SU-DHL-6 (cell line): ENCODE measurements at regions not wholly inside any gene's neighbourhood (a gene's known extent, or its start where the extent isn't known, plus 50 kb on each side); places are given as distances from the start of the nearest gene placed in this dataset.

ENCODE experiments used
- H2AFZ ChIP-seq: fragments of 200-600 bp; sonication (generic); 2 replicates; pipeline ENCODE4 v1.6.1; 2014; ENCODE audit warnings: low read depth, mild to moderate bottlenecking, moderate library complexity, mixed read lengths, antibody characterized with exemption, low read length; ENCODE audit not compliant: severe bottlenecking
- H3F3A ChIP-seq: fragments of 200-600 bp; shearing (Covaris generic); 2 replicates; pipeline ENCODE4 v1.6.0; 2016; ENCODE audit warnings: antibody characterized with exemption, mild to moderate bottlenecking; ENCODE audit not compliant: insufficient read depth
- H3K27ac ChIP-seq: fragments of 200-600 bp; sonication (generic); 2 replicates; pipeline ENCODE4 v1.5.1; 2016; ENCODE audit warnings: low read depth, mild to moderate bottlenecking, low read length, moderate library complexity, mixed read lengths
- H3K27me3 ChIP-seq: fragments of 200-600 bp; sonication (generic), shearing (Covaris generic); 2 replicates; pipeline ENCODE4 v1.6.0; 2014; ENCODE audit warnings: mild to moderate bottlenecking, low read length
- H3K36me3 ChIP-seq: fragments of 200-600 bp; sonication (generic); 2 replicates; pipeline ENCODE4 v1.6.1; 2014; ENCODE audit warnings: mild to moderate bottlenecking, low read length, mixed read lengths
- H3K4me2 ChIP-seq: fragments of 300-600, 200-600 bp; shearing (Covaris generic), sonication (generic); 2 replicates; pipeline ENCODE4 v1.6.0; 2014; ENCODE audit warnings: low read length, low read depth, mild to moderate bottlenecking; ENCODE audit not compliant: poor library complexity, severe bottlenecking
- H3K4me3 ChIP-seq: fragments of 200-600 bp; sonication (generic); 2 replicates; pipeline ENCODE4 v1.5.1; 2014; ENCODE audit warnings: antibody characterized with exemption, low read length, mild to moderate bottlenecking, mixed read lengths; ENCODE audit not compliant: insufficient read depth, poor library complexity, severe bottlenecking
- H3K79me2 ChIP-seq: fragments of 200-600 bp; sonication (generic); 2 replicates; pipeline ENCODE4 v1.6.1; 2014; ENCODE audit warnings: mild to moderate bottlenecking, low read length, moderate library complexity; ENCODE audit not compliant: insufficient read depth
- H3K9ac ChIP-seq: fragments of 200-600 bp; sonication (generic); 2 replicates; pipeline ENCODE4 v1.7.0; 2014; ENCODE audit warnings: mild to moderate bottlenecking, low read length
- H3K9me2 ChIP-seq: fragments of 200-600 bp; sonication (generic); replicated peaks from 2 replicates; pipeline ENCODE4 v1.6.1; 2014; ENCODE audit warnings: low read length; ENCODE audit not compliant: insufficient read depth
- H3K9me3 ChIP-seq: fragments of 200-600 bp; sonication (generic); 2 replicates; pipeline ENCODE4 v1.6.1; 2014; ENCODE audit warnings: low read length, mixed read lengths; ENCODE audit not compliant: insufficient read depth
- H4K20me1 ChIP-seq: fragments of 200-600 bp; sonication (generic); 2 replicates; pipeline ENCODE4 v1.6.1; 2014; ENCODE audit warnings: low read depth, mild to moderate bottlenecking, antibody characterized with exemption, low read length, moderate library complexity, mixed read lengths
- CTCF ChIP-seq: fragments of 200-600 bp; sonication (generic); IDR thresholded peaks from one replicate; pipeline ENCODE4 v1.5.1; 2017; ENCODE audit warnings: antibody characterized with exemption, mild to moderate bottlenecking, low read length, moderate library complexity; ENCODE audit not compliant: insufficient read depth, poor library complexity, severe bottlenecking
- EZH2phosphoT487 ChIP-seq: fragments of 200-600 bp; sonication (generic), shearing (Covaris generic); conservative IDR thresholded peaks from 2 replicates; pipeline ENCODE4 v1.6.1; 2018; ENCODE audit warnings: mild to moderate bottlenecking, antibody characterized with exemption, low read length, moderate library complexity, mixed read lengths

- Histone ChIP-seq H3K27me3 (no peaks in the 10 kb centered on the region), H3F3A (no peaks in the 10 kb centered on the region), H3K9me3 (no peaks in the 10 kb centered on the region), H3K4me3 (no peak overlapping the region), H3K9me2 (no peaks in the 10 kb centered on the region), H3K9ac (no peak overlapping the region), H3K4me2 (no peak overlapping the region), H4K20me1 (no peaks in the 10 kb centered on the region), H3K36me3 (no peaks in the 10 kb centered on the region), H2AFZ (no peak overlapping the region), H3K79me2 (no peaks in the 10 kb centered on the region), H3K27ac (no peak overlapping the region)
- TF ChIP-seq CTCF (no peak), EZH2phosphoT487 (no peak)
These were observed 405.6 kb downstream of the BRINP1 start for GRCh38 chr9:118963674-118964073.

GRCh38 chr9:118967901-118968300, 401.3 kb downstream of the BRINP1 start:
- no peaks in the 10 kb centered on the region for H3K9me3 ChIP-seq
- no peaks in the 10 kb centered on the region for H3K79me2 ChIP-seq
- no peaks in the 10 kb centered on the region for H3F3A ChIP-seq
- TF ChIP-seq CTCF (no peak), EZH2phosphoT487 (no peak)
- no peak overlapping the region for H2AFZ ChIP-seq
- no peak overlapping the region for H3K9ac ChIP-seq
- H3K27me3 ChIP-seq, result no peaks in the 10 kb centered on the region
- H3K9me2 ChIP-seq, result no peaks in the 10 kb centered on the region
- no peak overlapping the region for H3K27ac ChIP-seq
- H3K4me3 ChIP-seq, result no peak overlapping the region
- H3K4me2 ChIP-seq, result no peak overlapping the region
- H3K36me3 ChIP-seq, result no peaks in the 10 kb centered on the region
- H4K20me1 ChIP-seq, result no peaks in the 10 kb centered on the region

- Histone ChIP-seq H3K36me3 (no peaks in the 10 kb centered on the region), H3K27ac (no peak overlapping the region), H3K79me2 (no peaks in the 10 kb centered on the region), H3K4me2 (no peak overlapping the region), H2AFZ (no peak overlapping the region), H3K27me3 (no peaks in the 10 kb centered on the region; the same call in 1 of the 2 replicates), H3K9ac (no peak overlapping the region), H3K4me3 (no peak overlapping the region), H3K9me2 (no peaks in the 10 kb centered on the region), H3F3A (no peaks in the 10 kb centered on the region), H3K9me3 (no peaks in the 10 kb centered on the region), H4K20me1 (no peaks in the 10 kb centered on the region)
- TF ChIP-seq EZH2phosphoT487, result no peak
- no peak for TF ChIP-seq CTCF
These were observed 393.5 kb downstream of the BRINP1 start for GRCh38 chr9:118975736-118976135.

GRCh38 chr9:118976160-118976559, 393.1 kb downstream of the BRINP1 start:
- Histone ChIP-seq H3F3A (no peaks in the 10 kb centered on the region), H3K27ac (no peak overlapping the region), H3K4me3 (no peak overlapping the region), H3K27me3 (no peaks in the 10 kb centered on the region; the same call in 1 of the 2 replicates), H3K4me2 (no peak overlapping the region), H3K79me2 (no peaks in the 10 kb centered on the region), H4K20me1 (no peaks in the 10 kb centered on the region), H3K9me2 (no peaks in the 10 kb centered on the region), H3K36me3 (no peaks in the 10 kb centered on the region), H3K9ac (no peak overlapping the region), H3K9me3 (no peaks in the 10 kb centered on the region), H2AFZ (no peak overlapping the region)
- TF ChIP-seq EZH2phosphoT487, result no peak
- no peak for TF ChIP-seq CTCF
